GM12872 (cell line): ENCODE measurements at regions not wholly inside any gene's neighbourhood (a gene's known extent, or its start where the extent isn't known, plus 50 kb on each side); places are given as distances from the start of the nearest gene placed in this dataset.

ENCODE experiments used
- TF ChIP-seq, protein P1 (sequence below): IDR thresholded peaks from 3 replicates; pipeline ENCODE4 v1.5.1; 2011; ENCODE audit warnings: low read depth, mild to moderate bottlenecking, low read length, moderate library complexity; ENCODE audit not compliant: insufficient read depth

GRCh38 chr7:49030221-49030620 is 105.9 kb downstream of the CDC14C start:
- TF ChIP-seq, protein P1, sequence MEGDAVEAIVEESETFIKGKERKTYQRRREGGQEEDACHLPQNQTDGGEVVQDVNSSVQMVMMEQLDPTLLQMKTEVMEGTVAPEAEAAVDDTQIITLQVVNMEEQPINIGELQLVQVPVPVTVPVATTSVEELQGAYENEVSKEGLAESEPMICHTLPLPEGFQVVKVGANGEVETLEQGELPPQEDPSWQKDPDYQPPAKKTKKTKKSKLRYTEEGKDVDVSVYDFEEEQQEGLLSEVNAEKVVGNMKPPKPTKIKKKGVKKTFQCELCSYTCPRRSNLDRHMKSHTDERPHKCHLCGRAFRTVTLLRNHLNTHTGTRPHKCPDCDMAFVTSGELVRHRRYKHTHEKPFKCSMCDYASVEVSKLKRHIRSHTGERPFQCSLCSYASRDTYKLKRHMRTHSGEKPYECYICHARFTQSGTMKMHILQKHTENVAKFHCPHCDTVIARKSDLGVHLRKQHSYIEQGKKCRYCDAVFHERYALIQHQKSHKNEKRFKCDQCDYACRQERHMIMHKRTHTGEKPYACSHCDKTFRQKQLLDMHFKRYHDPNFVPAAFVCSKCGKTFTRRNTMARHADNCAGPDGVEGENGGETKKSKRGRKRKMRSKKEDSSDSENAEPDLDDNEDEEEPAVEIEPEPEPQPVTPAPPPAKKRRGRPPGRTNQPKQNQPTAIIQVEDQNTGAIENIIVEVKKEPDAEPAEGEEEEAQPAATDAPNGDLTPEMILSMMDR, result no peak

DNA sequence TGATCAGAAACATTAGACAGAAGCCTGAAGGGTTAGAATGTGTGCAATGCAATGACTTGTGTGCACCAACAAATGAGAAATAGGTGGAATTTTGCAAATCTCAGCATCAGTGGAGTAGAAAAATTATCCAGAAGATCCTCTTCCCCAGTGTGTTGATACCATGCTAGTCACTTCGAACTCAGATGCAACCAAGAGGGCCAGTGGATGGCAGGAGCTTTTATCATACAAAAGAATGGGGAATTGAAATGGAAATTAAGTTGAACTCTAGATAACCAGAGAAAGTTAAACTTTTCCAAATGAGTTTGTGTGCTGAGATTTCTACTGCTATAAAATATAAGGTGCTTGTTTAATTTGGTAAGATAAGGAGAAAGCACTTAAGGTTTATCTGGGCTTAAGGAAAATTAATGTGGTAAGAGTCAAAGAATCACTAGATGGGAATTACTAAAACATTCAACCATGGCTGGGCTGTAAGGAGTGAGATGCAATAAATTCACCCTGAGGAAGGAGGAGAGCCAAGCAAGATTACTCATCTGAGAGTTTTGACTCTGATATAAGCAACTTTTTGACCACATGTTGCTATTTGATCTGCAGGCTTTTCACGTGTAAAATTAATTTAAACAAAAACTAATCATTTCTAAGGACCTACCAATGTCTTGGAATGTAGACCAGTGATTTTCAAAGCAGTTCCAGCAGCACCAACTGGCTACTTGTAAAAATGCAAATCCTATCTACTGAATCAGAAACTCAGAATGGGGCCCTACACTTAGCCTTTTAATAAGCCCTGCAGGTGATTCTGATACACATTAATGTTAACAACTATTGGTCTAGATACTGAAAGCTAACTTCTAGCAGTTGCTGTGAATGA is 113.2 kb downstream of the CDC14C start:
- TF ChIP-seq, protein P1, result no peak

DNA sequence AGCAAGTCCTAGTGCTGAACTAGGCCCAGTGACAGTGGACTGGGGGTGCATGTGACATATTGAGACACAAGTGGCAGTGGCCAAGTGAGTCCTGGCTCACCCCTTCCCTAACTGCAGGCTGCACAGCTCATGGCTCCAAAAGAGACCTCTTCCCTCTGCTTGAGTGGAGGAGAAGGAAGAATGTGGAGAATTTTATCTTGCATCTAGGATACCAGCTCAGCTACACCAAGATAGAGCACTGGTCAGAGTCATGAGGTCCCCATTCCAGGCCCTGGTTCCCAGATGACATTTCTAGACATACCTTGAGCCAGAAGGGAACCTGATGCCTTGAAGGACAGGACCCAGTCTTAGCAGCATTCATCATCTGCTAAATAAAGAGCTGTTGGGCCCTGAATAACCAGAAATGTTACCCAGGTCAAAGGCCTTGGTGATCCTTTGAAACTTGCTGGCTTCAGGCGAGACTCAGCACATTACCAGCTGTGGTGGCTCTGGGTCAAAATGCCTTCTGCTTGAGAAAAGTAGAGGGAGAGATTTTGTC is 114.5 kb downstream of the CDC14C start:
- TF ChIP-seq, protein P1, result no peak

- TF ChIP-seq, protein P1, result no peak
Observed at GRCh38 chr7:49060743-49061142, 136.4 kb downstream of the CDC14C start.

DNA sequence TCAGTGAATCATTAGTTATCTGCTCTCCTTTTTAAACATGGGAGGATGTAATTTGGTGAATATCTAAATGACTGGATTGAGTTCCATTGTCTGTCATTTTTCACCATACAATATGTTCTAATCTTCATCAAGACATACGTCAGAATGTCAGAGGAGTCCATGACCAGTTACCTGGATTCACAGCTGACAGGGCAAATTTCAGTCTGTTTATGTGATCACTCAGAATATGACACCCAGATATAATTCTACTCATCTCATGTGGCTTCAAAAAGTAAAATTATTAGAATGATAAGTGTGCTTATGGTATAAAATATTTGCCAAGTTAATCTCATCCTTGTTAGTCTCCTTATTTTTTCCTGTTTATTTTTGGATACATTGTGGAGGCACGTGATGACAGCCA is 150.2 kb downstream of the CDC14C start:
- TF ChIP-seq, protein P1, result no peak

DNA sequence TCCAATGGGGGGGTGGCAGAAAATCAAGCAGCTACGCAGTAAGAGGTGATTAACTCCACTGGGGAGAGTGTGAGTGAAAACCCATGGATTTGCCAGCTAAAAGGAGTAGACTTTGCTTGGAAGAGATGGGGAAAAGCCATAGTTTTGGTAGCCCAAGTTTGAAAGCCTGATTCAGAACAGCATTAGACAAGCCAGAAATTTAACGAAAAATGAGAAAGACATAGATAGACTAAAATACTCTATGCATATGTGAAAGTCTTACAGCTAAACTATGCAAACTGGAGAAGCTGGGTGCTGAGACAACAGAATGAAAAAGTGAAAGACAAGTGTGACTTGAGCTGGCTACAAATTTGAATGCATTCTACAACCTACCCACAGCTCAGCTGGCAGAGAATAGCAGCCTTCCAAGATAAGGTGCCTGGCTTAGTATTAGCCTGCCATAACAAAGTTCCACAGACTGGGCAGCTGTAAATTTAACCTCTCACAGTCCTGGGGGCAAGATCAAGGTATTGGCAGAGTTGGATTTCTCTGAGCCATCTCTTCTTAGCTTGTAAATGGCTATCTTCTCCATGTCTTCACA is 156.6 kb downstream of the CDC14C start:
- TF ChIP-seq, protein P1, result no peak

DNA sequence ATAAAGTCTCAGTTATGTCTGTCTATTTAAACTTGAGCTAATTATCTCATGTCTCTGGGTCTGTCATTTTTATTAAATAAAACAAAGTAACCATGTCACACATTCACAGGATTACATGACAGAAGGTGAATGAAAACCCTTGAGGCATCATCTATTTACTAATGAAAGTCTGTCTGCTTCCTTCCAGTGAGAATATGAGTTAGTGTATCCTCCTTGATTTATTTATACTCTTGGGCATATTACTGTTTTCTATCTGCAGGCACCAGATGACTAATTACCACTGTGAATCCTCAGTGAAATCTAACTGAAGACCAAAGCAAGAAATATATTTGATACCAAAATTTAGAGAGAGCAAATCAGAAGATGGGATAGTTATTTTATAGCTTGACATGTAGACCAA is 163.7 kb downstream of the CDC14C start:
- TF ChIP-seq, protein P1, result no peak
